ENCODE measurements at regions not wholly inside any gene's neighbourhood (a gene's known extent, or its start where the extent isn't known, plus 50 kb on each side); places are given as distances from the start of the nearest gene placed in this dataset.

DNA sequence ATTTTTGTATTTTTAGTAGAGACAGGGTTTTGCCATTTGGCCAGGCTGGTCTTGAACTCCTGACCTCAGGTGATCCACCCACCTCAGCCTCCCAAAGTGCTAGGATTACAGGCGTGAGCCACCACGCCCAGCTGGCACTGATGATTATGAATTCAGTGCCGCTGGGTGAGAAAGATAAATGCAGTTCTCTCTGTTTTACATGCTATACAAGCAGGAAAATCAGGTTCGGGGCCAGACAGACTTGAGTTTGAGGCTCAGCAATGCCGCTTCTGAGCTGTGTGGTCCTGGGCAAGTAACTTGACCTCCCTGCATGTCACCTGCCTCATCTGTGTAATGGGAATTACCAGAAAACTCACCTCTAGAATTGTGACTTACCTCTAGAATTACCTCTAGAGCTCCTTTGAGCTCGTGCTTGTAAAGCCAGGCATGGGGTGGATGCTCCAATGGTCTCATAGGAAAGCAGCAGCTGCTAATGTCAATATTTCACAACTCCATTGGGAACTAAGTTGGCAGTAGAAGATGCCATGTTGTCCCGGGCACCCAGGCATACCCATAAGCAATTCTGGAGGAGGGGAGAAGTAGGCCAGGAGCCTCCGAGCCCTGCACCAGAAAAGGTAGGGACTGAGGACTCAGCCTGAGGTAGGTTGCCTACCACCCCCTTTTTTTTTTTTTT, 119.8 kb upstream of the SLC25A33 start:
- DNase-seq = no peak

GRCh38 chr1:9420835-9421532, 118.3 kb upstream of the SLC25A33 start:
- no peak for DNase-seq

DNA sequence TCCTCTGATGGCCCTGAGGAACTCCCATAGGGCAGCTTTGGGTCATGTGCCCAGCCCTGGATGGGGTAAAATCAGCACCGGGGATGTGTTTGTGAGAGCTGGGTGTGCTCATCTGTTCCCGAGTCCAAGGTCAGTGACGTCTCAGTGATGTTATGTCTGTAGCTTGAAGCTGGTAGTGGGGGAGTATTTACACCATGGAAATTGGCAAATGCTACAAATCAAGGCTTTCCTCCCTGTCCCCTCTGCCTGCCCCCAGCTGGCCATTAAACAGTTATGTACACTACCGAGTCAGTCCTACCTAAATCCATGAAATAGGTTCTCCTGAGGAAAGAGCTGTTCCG, 117.8 kb upstream of the SLC25A33 start:
- DNase-seq = no peak

GRCh38 chr1:9422321-9422720, 116.9 kb upstream of the SLC25A33 start:
- DNase-seq = no peak

- no peak for DNase-seq
Observed at GRCh38 chr1:9422911-9423505, 116.3 kb upstream of the SLC25A33 start.

GRCh38 chr1:9424261-9424660, 115.0 kb upstream of the SLC25A33 start:
- no peak for DNase-seq

DNA sequence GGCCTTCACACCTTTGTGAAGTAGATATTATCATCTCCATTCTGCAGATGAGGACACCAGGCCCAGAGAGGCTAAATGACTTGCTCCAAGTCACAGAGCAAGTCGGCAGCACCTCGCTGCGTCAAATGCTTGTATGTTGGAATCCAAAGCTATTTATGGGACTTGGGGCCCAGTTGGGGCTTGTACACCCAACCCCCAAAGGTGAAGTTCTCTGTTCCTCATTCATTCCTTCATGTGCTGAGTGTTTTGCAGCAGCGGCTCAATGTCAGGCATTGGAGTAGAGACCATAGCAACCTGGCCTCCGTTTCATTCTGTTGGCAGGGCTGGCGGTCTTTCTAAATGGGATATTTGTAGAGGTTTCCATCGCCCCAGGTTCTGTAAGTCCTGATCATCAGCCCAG, 113.4 kb upstream of the SLC25A33 start:
- DNase-seq = no peak

- no peak for DNase-seq
Observed at GRCh38 chr1:9426291-9426711, 113.0 kb upstream of the SLC25A33 start.

DNA sequence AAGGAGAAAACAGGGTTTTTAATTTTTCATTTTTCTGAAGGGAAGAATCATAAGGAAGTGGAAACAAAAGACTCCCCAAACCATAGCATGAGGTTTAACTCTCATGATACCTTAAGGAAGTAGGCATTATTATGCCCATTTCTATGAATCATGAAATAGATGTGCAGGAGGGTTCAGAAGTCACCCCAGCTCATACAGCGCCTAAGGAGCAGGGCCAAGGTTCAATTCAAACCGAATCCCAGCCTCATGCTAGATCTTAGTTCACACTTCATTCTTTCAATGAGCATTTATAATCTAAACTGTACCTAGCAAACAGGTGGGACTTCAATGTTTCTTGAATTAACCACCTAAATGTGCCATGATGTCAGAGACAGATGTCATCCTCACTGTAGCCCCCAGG, 111.9 kb upstream of the SLC25A33 start:
- DNase-seq = no peak

GRCh38 chr1:9428601-9429341, 110.5 kb upstream of the SLC25A33 start:
- DNase-seq = peak; percentile 100

- DNase-seq = peak; percentile 52
Observed at GRCh38 chr1:9429342-9429711, 109.9 kb upstream of the SLC25A33 start.

- no peak for DNase-seq
Observed at GRCh38 chr1:9434247-9435152, 104.8 kb upstream of the SLC25A33 start.

DNA sequence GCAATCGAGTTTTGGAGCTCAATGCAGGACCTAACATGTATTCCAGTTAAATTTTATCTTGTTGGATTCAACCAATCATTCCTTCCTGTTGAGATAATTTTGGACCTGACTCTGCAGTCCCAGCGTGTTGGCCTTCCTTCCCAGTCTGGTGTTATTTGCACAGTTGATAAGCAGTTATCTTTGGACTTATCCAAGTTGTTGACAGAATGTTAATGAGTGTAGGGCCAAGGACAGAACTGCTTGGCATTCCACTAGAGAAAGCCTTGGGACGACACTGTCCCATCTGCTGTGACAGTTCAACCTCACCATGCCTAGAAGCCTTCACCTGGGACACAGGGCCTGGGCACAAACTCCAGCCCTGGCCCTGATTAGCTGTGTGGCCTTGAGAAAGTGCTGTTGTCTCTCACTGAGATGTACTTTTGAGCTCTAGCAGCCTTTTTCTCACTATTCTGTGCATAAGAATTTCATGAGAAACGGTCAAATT, 104.1 kb upstream of the SLC25A33 start:
- no peak for DNase-seq

GRCh38 chr1:9435854-9436640, 103.2 kb upstream of the SLC25A33 start:
- no peak for DNase-seq

DNA sequence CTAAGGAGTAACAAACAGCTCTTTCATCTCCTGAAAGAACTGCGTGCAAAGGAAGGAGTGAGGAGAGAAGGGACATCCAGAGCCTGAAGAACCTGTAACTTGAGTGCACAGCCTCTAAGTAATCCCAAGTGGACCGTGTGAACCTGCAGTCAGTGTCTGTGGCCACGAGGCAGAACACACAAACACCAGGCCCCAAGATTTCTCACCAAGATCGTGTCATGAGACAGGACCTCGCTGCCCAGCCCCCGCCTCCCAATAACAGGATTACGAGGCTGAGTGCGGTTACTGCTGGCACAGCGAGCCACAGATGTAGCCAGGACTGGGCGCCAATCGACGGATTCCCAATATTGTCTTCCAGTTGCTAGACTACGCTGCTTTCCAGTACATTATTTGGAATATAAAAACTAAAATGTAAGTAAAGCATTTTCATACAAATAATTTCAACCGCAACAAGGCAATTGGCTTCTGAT, 101.3 kb upstream of the SLC25A33 start:
- DNase-seq = peak; percentile 88

- no peak for DNase-seq
Observed at GRCh38 chr1:9438431-9439073, 100.7 kb upstream of the SLC25A33 start.

DNA sequence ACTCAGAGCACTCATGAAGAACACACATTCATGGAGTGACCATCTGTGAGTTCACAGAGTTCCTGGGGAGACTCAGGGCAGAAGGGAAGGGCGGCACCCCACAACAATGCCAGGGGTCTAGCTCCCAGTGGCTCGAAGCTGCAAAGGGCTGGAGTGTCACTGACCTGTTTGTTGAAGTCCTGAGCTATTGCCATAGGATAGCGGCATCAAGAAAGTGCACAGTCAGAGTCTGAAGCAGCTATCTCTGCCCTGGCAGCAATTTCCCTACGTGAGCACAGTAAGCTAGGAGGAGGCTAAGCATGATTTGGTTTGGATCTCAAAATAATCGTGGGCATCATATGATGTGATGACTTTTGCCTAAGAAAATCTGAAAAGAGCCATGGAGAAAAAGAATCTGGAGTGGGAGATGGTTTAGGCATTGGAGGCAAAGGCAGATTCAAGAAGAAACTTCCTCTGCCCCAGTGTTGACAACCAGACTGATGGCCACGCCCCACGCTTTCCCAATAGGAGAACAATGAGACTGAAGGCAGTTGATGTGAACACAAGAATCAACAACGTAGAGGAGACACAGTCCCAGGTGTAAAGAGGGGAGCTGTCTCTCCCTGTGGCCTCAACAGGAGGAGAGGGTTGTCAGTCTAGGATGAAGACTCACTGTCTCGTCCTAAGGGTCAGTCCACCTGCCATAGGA, 100.0 kb upstream of the SLC25A33 start:
- DNase-seq = no peak

DNA sequence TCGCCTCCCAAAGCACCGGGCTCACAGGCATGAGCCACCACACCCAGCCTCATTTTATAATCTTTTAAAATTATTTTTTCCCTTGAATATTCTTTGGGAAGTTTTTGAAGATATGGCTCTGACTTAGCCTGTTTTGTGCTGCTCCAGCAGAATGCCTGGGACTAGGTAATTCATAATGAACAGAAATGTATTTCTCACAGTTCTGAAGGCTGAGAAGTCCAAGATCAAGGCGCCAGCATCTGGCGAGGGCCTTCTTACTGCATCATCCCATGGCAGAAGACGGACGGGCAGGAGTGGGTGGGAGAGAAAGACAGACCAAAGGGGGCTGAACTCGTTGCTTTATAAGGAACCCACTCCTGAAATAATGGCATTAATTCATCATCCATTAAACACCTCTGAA, 99.0 kb upstream of the SLC25A33 start:
- no peak for DNase-seq

DNA sequence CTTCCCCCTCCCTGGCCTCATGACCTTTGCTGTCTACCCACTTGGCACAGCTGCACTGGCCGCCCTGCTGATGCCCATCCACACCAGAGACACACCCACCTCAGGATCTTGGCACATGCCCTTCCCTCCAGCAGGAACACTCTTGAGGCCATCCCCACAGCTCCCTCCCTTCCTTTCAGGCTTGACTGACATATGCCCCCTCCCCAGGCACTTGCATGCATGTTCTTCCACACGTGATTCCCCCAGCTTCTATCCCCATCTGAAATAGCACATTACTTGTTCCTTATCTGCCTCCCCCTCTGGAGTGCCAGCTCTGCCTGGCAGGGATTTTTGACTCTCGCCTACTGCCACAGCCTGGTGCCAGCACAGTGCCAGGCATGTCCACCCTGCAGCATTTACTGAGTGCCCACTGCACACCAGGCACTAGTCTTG, 98.5 kb upstream of the SLC25A33 start:
- no peak for DNase-seq
